ES-I3 (cell line): ENCODE measurements at regions not wholly inside any gene's neighbourhood (a gene's known extent, or its start where the extent isn't known, plus 50 kb on each side); places are given as distances from the start of the nearest gene placed in this dataset.
A peak's percentile ranks its signal among the peaks of the same experiment; 100 is the strongest.
"Not testable (repeated sequence)": the region's sequence is repeated elsewhere in the genome, so short reads cannot be mapped to it uniquely, and the experiment has no call there.

Experiments
- H3K36me3 ChIP-seq: 2 replicates; pipeline ENCODE4 v1.6.1; 2013; ENCODE audit warnings: mild to moderate bottlenecking, low read length, control low read depth, moderate library complexity; ENCODE audit not compliant: insufficient read depth
- H3K4me1 ChIP-seq: 2 replicates; pipeline ENCODE4 v1.6.1; 2013; ENCODE audit warnings: mild to moderate bottlenecking, control low read depth, low read length; ENCODE audit not compliant: insufficient read depth
- H3K9ac ChIP-seq: 2 replicates; pipeline ENCODE4 v1.6.1; 2013; ENCODE audit warnings: low read depth, mild to moderate bottlenecking, low read length, moderate library complexity
- H3K9me3 ChIP-seq: 2 replicates; pipeline ENCODE4 v1.6.1; 2013; ENCODE audit warnings: mild to moderate bottlenecking, low read length, moderate library complexity; ENCODE audit not compliant: control insufficient read depth, insufficient read depth

DNA sequence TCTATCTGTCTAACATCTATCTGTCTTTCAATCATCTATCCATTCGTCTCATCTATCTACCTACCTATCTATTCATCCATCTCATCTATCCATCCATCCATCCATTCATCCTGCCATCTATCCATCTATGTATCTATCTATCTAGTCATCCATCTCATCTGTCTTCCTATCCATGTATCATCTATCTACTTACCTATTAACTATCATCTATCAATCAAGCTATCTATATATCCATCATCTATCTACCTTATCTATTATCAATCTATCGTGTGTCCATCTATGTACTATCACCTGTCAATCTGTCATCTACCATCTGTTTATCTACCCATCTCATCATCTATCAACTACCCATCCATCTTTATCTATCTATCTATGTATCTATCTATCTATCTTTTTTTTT, 217.7 kb downstream of the CRLF2 start:
- no peaks in the 10 kb centered on the region for H3K4me1 ChIP-seq
- no peaks in the 10 kb centered on the region for H3K36me3 ChIP-seq
- H3K9me3 ChIP-seq: peaks cover 5% of the 10 kb centered on the region
- no peak overlapping the region for H3K9ac ChIP-seq

DNA sequence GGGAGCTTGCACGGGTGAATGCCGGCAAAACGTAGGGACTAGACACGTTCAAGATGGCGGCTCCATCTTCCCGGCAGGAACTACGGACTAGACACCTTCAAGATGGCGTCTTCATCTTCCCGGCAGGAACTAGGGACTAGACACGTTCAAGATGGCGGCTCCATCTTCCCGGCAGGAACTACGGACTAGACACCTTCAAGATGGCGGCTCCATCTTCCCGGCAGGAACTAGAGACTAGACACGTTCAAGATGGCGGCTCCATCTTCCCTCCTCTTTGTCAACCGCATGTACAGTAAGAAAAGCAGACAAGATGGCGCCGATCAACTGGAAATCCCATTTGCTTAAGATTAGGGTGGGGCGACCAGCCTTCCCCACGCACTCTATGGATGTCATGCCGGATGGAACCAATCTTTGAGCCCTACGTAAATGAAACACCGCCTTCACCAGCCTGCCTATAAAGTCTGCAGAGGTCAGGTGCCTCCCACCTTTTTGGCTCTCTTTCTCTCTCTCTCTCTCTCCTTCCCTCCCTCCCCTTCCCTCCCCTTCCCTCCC, 222.4 kb downstream of the CRLF2 start:
- H3K9ac ChIP-seq: no peak overlapping the region
- no peaks in the 10 kb centered on the region for H3K36me3 ChIP-seq
- H3K4me1 ChIP-seq: no peaks in the 10 kb centered on the region
- H3K9me3 ChIP-seq: peaks cover 5% of the 10 kb centered on the region

DNA sequence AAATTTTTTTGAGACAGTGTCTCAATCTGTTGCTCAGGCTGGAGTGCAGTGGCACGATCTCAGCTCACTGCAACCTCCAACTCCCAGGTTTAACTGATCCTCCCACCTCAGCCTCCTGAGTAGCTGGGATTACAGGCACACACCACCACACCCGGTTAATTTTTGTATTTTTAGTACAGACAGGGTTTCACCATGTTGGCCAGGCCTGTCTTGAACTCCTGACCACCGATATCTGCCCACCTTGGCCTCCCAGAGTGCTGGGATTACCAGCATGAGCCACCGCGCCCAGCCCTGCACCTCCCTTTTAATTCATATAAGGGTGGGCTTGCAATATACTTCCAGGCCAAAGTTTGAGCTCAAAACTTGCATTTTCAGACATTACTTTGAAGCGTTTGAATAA, 223.9 kb downstream of the CRLF2 start:
- H3K9me3 ChIP-seq: peaks cover 14% of the 10 kb centered on the region
- not testable (repeated sequence) for H3K4me1 ChIP-seq, H3K9ac ChIP-seq, H3K36me3 ChIP-seq

DNA sequence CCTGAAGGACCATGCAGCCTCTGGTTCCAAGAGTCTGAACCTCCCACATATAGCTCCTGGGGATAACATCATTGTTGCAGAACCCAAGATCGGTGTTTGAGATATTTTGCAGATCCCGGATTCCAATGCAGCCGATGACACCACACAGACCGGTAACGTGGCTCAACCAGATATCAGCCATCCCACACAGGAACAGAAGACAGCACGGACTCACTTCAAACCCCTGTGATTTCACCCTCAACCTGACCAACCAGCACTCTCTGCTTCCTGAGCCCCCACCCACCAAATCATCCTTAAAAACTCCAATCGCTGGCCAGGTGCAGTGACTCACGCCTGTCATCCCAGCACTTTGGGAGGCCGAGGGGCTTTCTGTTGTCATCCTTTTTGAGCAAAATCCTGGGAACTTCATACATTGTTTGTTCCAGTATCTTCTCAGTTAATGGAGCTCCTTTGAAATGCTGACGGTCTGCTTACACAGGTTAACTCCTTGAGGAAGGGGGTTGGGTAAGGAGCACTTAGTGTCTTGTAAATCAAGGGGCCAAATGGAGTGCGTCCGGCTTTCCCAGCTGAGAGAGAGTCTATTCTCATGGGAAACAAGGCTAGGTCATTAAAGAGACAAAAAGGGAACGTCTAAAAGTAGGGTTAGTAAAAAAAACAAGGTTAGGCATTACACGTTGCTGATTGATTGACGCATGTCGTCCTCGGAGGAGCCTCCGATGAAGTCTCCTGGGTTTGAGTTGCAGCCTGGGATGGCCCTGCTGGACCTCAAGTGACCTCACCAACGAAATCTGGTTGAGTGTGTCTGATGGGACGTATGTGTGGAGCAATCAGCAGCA, 230.4 kb downstream of the CRLF2 start:
- H3K9ac ChIP-seq: peak overlapping the region; percentile 1; the same call in 1 of the 2 replicates
- no peaks in the 10 kb centered on the region for H3K36me3 ChIP-seq
- H3K9me3 ChIP-seq: peaks cover 13% of the 10 kb centered on the region
- peaks cover 10% of the 10 kb centered on the region; the same call in 1 of the 2 replicates for H3K4me1 ChIP-seq

DNA sequence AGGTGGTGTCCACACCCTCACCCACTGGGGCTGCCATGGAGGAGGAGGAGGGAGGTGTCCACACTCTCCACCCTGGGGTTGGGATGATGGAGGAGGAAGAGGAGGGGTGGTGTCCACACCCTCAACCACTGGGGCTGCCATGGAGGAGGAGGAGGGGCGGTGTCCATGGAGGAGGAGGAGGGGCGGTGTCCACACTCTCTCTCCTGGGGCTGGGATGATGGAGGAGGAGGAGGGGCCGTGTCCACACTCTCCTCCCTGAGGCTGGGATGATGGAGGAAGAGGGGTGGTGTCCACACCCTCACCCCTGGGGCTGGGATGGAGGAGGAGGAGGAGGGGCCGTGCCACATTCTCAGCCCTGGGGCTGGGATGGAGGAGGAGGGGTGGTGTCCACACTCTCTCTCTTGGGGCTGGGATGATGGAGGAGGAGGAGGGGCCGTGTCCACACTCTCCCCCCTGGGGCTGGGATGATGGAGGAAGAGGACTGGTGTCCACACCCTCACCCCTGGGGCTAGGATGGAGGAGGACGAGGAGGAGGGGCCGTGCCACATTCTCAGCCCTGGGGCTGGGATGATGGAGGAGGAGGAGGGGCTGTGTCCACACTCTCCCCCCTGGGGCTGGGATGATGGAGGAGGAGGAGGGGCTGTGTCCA, 231.7 kb downstream of the CRLF2 start:
- H3K36me3 ChIP-seq: no peaks in the 10 kb centered on the region

DNA sequence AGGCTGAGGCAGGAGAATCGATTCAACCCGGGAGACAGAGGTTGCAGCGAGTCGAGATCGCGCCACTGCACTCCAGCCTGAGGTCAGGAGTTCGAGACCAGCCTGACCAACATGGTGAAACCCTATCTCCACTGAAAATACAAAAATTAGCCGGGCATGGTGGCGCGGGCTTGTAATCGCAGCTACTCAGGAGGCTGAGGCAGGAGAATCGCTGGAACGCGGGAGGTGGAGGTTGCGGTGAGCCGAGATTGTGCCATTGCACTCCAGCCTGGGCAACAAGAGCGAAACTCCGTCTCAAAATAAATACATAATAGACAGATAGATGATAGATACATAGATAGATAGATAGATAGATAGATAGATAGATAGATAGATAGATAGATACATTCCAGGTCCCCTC, 233.3 kb downstream of the CRLF2 start:
- not testable (repeated sequence) for H3K9me3 ChIP-seq, H3K9ac ChIP-seq, H3K36me3 ChIP-seq
- peaks cover 10% of the 10 kb centered on the region; the same call in 1 of the 2 replicates for H3K4me1 ChIP-seq

More for the DNA sequence above, 231.7 kb downstream of the CRLF2 start:
- Histone ChIP-seq H3K9ac (no peak overlapping the region; the same call in 1 of the 2 replicates), H3K9me3 (peaks cover 13% of the 10 kb centered on the region), H3K4me1 (peaks cover 10% of the 10 kb centered on the region; the same call in 1 of the 2 replicates)

DNA sequence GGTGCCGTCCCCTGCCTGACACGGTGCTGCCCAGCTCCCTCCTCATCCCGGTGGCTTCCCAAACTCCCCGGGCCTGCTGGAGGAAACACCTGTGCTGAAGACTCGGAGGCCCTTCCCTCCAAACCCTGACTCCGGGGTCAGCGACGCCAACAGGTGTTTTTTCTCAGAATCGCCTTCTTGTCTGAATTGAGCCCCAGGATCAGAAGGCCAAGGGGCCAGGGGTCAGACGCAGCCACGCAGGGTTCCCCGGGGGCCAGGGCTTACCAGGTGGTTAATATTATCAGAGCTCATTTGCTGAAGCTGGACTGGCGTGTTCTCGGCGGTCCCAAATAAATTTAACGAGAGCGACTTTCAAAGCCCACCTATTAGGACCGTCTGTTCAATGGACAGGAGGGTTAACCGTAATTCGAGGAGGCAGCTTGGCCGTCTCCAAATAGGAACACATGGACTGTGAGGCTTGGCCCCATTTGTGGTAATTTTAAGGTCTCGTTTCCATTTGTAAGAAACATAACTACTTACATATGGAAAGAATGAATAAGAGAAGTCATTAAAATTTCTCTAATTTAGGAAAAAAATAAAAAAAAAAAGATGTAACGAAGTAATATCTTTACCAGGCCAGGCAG, 239.3 kb downstream of the CRLF2 start:
- Histone ChIP-seq H3K36me3 (no peaks in the 10 kb centered on the region), H3K4me1 (no peaks in the 10 kb centered on the region)

DNA sequence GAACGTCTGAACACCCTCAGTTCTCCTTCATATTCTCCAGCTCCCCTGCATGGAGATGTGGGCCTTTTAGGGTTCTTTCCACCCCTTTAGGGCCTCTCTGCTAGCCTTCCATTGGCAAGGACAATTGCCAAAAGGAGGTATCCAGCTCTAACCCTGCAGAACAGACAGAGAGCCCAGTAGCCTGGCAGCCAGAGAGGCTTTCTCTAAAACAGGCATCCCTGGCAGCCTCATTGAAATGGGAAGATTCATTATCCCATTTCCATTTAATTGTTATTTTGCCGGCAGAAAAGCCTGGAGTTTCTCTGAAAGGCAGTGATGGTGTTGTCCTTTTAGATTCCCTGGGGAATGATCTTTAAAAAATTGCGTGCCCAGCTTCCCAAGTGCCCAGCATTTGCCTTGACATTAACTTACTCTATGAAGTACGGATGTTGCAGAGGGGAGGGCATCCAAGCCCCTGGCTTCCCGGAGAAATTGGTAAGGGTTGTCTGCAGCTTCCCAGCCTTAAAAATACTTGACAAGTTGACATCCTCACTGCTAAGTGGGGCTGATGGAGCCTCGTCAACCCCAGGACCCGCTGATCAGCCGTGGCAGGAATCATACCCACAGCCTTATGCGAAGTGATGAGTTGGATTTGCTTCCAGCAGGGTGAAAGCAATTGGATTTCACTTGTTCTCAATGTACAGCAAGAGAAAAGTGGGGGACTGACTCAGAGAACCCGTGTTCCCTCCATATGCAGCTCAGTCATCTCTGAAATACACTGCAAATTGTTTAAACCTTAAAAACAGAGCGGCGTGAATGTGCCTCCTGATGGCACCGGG, 244.1 kb downstream of the CRLF2 start:
- Histone ChIP-seq H3K4me1 (no peaks in the 10 kb centered on the region), H3K9me3 (no peaks in the 10 kb centered on the region), H3K9ac (no peak overlapping the region), H3K36me3 (no peaks in the 10 kb centered on the region)

More for the DNA sequence above, 239.3 kb downstream of the CRLF2 start:
- Histone ChIP-seq H3K9me3 (no peaks in the 10 kb centered on the region), H3K9ac (no peak overlapping the region)

DNA sequence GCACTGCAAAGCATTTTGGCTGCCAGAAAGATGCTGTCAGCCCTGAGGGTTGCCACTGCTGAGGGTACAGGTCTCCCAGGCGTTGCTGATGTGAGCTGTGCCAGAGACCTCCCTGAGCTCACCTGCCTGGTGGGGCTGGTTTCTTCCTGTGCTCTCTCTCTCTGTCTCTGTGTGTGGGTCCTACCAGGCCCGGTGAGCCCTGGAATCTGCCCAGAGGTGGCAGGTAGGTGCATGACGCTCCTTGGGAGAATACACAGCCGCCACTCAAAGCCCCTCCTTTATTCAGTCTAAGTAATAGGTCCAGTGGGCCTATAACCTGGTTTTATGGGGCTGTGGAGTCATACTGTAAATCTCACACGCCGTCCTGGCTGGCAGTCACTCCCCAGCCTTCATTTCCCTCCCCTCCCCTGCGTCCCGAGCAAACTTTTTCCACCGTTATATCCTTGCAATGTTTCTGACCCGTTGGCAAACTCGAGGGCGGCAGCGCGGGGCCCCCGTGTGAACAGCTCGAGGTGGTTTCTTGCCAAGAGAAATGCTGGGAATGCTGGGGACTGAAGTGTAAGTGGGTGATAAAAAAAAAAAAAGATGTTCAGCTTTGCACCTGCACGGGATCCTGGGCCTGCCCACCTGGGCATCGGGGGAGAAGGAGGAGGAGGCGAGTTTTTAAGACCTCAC, 245.9 kb downstream of the CRLF2 start:
- Histone ChIP-seq H3K36me3 (no peaks in the 10 kb centered on the region), H3K4me1 (no peaks in the 10 kb centered on the region), H3K9me3 (no peaks in the 10 kb centered on the region), H3K9ac (no peak overlapping the region)

DNA sequence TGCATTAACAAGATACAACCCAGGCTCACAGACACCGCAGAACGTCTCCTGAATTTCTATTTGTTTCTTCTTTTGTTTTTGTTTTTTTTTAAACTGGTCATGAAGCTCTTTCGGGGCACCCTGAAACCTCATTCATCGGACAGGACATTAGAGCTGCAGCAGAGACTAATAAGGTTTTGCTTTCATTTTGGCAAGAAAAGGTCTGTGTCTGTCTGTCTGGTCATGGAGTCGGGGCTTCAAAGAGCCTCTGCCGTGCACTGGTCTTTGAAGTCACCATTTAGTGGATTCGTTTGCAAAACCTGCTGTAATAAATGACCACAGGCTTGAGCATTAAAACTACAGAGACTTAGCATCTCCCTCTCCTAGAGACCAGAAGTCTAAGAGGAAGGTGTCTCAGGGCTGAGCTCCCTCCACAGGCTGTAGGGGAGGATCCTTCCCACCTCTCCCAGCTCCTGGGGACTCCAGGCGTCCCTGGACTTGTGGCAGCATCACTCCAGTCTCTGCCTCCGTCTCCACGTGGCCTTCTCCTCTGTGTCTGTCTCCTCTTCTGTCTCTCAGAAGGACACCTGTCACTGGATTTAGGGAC, 247.5 kb downstream of the CRLF2 start:
- Histone ChIP-seq H3K4me1 (no peaks in the 10 kb centered on the region), H3K36me3 (no peaks in the 10 kb centered on the region), H3K9me3 (no peaks in the 10 kb centered on the region), H3K9ac (no peak overlapping the region)

DNA sequence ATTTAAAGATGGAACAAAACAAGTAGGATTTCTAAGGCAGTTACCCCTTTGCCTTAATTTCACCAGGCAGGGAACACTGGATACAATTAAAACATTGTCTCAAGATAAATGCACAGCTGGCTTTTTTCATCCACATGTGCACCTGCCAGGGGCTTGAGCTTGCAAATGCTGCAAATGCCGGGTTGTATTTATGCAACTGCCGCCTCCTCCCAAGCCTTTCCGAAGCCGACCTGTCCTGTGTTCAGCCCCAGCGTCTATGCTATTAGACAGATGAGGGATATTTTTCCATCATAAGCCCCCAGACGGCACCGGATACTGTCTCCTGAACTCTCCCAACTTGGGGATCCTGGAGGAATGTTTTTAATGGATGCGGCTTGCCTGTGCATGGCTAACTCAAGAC, 251.6 kb downstream of the CRLF2 start:
- Histone ChIP-seq H3K9me3 (no peaks in the 10 kb centered on the region), H3K36me3 (no peaks in the 10 kb centered on the region), H3K9ac (no peak overlapping the region), H3K4me1 (0 out of 2 replicates have a peak, but pooled peaks cover 3% of the 10 kb centered on the region)

DNA sequence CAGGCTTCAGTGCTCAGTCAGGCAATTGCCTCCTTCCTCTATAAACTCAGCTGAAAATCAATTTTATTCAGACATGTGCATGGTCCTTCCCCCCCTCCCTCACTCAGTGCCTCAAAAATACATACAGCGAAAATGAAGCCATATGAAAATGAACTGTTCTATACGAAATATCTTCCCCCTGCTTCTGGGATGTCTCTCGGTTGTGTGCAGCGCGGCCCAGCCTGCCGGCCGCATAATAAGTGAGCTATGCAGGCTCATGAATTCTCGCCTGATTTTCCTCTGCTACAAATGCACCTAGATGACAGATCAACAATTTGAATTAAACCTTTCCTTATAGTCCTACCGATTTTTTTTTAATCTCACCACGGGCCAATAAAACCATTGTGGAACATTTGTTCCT, 252.9 kb downstream of the CRLF2 start:
- Histone ChIP-seq H3K9me3 (no peaks in the 10 kb centered on the region), H3K9ac (no peak overlapping the region), H3K36me3 (no peaks in the 10 kb centered on the region), H3K4me1 (0 out of 2 replicates have a peak, but pooled peaks cover 3% of the 10 kb centered on the region)

DNA sequence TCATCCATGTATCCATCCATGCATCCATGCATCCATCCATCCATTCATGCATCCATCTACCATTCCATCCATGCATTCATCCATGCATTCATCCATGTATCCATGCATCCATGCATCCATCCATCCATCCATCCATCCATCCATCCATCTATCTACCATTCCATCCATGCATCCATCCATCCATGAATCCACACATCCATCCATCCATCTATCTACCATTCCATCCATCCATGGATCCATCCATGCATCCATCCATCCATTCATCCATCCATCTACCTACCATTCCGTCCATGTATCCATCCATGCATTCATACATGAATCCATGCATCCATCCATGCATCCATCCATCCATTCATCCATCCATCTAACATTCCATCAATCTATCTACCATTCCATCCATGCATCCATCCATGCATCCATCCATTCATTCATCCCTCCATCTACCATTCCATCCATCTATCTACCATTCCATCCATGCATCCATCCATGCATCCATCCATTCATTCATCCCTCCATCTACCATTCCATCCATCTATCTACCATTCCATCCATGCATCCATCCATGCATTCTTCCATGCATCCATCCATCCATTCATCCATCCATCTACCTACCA, 257.2 kb downstream of the CRLF2 start:
- H3K4me1 ChIP-seq, H3K9ac ChIP-seq, H3K9me3 ChIP-seq, H3K36me3 ChIP-seq: not testable (repeated sequence)
